OCI-LY1 (cell line): ENCODE measurements at regions not wholly inside any gene's neighbourhood (a gene's known extent, or its start where the extent isn't known, plus 50 kb on each side); places are given as distances from the start of the nearest gene placed in this dataset.

Experiments
- H2AFZ ChIP-seq: fragments of 200-600 bp; sonication (generic), shearing (Covaris generic); 2 replicates; pipeline ENCODE4 v1.6.0; 2014; ENCODE audit warnings: antibody characterized with exemption, mild to moderate bottlenecking, low read length
- H3F3A ChIP-seq: fragments of 200-600 bp; sonication (generic), shearing (Covaris generic); 2 replicates; pipeline ENCODE4 v1.6.0; 2014; ENCODE audit warnings: mild to moderate bottlenecking, antibody characterized with exemption, low read length, moderate library complexity; ENCODE audit not compliant: insufficient read depth
- H3K27ac ChIP-seq: fragments of 200-600 bp; sonication (generic); 2 replicates; pipeline ENCODE4 v1.5.1; 2014; ENCODE audit warnings: low read length, mixed run types, mild to moderate bottlenecking, low read depth; ENCODE audit not compliant: poor library complexity, severe bottlenecking
- H3K27me3 ChIP-seq: fragments of 200-600 bp; sonication (generic); 2 replicates; pipeline ENCODE4 v1.6.0; 2014; ENCODE audit warnings: antibody characterized with exemption, mild to moderate bottlenecking, low read length, moderate library complexity; ENCODE audit not compliant: insufficient read depth
- H3K36me3 ChIP-seq: fragments of 200-600 bp; sonication (generic); 2 replicates; pipeline ENCODE4 v1.6.1; 2014; ENCODE audit warnings: mild to moderate bottlenecking, antibody characterized with exemption, low read length, moderate library complexity, mixed read lengths; ENCODE audit not compliant: insufficient read depth
- H3K4me1 ChIP-seq: fragments of 200-600 bp; sonication (generic); 2 replicates; pipeline ENCODE4 v1.5.1; 2014; ENCODE audit warnings: mild to moderate bottlenecking, low read length, moderate library complexity; ENCODE audit not compliant: insufficient read depth, severe bottlenecking
- H3K4me2 ChIP-seq: fragments of 200-600 bp; sonication (generic), shearing (Covaris generic); 2 replicates; pipeline ENCODE4 v1.6.1; 2014; ENCODE audit warnings: low read length
- H3K4me3 ChIP-seq: fragments of 200-600 bp; sonication (generic); 2 replicates; pipeline ENCODE4 v1.5.1; 2014; ENCODE audit warnings: low read length, low read depth, mild to moderate bottlenecking, mixed read lengths; ENCODE audit not compliant: poor library complexity, severe bottlenecking
- H3K79me2 ChIP-seq: fragments of 200-600 bp; shearing (Covaris generic); 2 replicates; pipeline ENCODE4 v1.6.1; 2016; ENCODE audit warnings: mixed run types, low read length, mixed read lengths; ENCODE audit not compliant: insufficient read depth
- H3K9ac ChIP-seq: fragments of 200-600 bp; sonication (generic), shearing (Covaris generic); 2 replicates; pipeline ENCODE4 v1.6.1; 2014; ENCODE audit warnings: mild to moderate bottlenecking, low read length, mixed read lengths
- H3K9me2 ChIP-seq: fragments of 200-600 bp; sonication (generic), shearing (Covaris generic); 2 replicates; pipeline ENCODE4 v1.6.1; 2014; ENCODE audit warnings: low read depth, mild to moderate bottlenecking, low read length, mixed read lengths
- H3K9me3 ChIP-seq: fragments of 200-600 bp; shearing (Covaris generic); 2 replicates; pipeline ENCODE4 v1.6.1; 2014; ENCODE audit warnings: low read length, mixed read lengths
- H4K20me1 ChIP-seq: fragments of 200-600 bp; sonication (generic), shearing (Covaris generic); 2 replicates; pipeline ENCODE4 v1.6.0; 2016; ENCODE audit warnings: mild to moderate bottlenecking, low read length; ENCODE audit not compliant: insufficient read depth
- EZH2 ChIP-seq: fragments of 200-600 bp; sonication (generic), shearing (Covaris generic); IDR thresholded peaks from 2 replicates; pipeline ENCODE4 v1.8.0; 2017; ENCODE audit warnings: borderline replicate concordance, mixed run types, mild to moderate bottlenecking, antibody characterized with exemption, low read length, moderate library complexity, mixed read lengths
- TF ChIP-seq, protein P1 (sequence below): fragments of 200-600 bp; sonication (generic), shearing (Covaris generic); IDR thresholded peaks from 2 replicates; pipeline ENCODE4 v1.5.1; 2017; ENCODE audit warnings: mild to moderate bottlenecking, antibody characterized with exemption, low read length, moderate library complexity, mixed read lengths

DNA sequence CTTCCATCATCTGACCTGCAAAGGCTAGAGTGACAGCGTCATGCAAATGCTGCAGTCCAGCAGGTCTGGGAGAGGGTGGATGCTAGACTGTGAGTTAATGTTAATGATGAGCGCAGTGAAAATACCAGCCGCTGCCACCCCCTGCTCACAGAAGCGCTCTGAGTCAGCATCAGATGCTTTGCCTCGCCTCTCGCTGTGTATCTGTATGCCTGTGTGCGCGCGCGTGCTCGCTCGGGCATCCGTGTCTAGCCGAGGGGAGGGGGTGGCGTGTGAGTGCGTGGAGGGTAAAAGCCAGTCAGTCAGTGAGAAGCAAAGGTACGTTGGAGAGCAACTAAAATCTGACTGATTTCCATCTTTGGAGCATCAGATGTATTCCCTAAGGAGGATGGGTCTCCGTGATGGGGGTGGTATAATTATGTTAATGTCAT is 858.7 kb downstream of the USP25 start:
- TF ChIP-seq, protein P1, sequence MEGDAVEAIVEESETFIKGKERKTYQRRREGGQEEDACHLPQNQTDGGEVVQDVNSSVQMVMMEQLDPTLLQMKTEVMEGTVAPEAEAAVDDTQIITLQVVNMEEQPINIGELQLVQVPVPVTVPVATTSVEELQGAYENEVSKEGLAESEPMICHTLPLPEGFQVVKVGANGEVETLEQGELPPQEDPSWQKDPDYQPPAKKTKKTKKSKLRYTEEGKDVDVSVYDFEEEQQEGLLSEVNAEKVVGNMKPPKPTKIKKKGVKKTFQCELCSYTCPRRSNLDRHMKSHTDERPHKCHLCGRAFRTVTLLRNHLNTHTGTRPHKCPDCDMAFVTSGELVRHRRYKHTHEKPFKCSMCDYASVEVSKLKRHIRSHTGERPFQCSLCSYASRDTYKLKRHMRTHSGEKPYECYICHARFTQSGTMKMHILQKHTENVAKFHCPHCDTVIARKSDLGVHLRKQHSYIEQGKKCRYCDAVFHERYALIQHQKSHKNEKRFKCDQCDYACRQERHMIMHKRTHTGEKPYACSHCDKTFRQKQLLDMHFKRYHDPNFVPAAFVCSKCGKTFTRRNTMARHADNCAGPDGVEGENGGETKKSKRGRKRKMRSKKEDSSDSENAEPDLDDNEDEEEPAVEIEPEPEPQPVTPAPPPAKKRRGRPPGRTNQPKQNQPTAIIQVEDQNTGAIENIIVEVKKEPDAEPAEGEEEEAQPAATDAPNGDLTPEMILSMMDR, result no peak
- no peak for TF ChIP-seq EZH2
- H3K79me2 ChIP-seq, result no peaks in the 10 kb centered on the region
- H3K4me3 ChIP-seq, result no peak overlapping the region
- no peak overlapping the region for H2AFZ ChIP-seq
- H3K4me2 ChIP-seq, result no peak overlapping the region
- H3K9ac ChIP-seq, result no peak overlapping the region
- H3K9me3 ChIP-seq, result no peaks in the 10 kb centered on the region
- no peaks in the 10 kb centered on the region for H3F3A ChIP-seq
- no peaks in the 10 kb centered on the region for H3K36me3 ChIP-seq
- H3K4me1 ChIP-seq, result no peaks in the 10 kb centered on the region
- H3K27me3 ChIP-seq, result no peaks in the 10 kb centered on the region
- no peak overlapping the region for H3K27ac ChIP-seq
- H4K20me1 ChIP-seq, result no peaks in the 10 kb centered on the region
- H3K9me2 ChIP-seq, result no peaks in the 10 kb centered on the region

DNA sequence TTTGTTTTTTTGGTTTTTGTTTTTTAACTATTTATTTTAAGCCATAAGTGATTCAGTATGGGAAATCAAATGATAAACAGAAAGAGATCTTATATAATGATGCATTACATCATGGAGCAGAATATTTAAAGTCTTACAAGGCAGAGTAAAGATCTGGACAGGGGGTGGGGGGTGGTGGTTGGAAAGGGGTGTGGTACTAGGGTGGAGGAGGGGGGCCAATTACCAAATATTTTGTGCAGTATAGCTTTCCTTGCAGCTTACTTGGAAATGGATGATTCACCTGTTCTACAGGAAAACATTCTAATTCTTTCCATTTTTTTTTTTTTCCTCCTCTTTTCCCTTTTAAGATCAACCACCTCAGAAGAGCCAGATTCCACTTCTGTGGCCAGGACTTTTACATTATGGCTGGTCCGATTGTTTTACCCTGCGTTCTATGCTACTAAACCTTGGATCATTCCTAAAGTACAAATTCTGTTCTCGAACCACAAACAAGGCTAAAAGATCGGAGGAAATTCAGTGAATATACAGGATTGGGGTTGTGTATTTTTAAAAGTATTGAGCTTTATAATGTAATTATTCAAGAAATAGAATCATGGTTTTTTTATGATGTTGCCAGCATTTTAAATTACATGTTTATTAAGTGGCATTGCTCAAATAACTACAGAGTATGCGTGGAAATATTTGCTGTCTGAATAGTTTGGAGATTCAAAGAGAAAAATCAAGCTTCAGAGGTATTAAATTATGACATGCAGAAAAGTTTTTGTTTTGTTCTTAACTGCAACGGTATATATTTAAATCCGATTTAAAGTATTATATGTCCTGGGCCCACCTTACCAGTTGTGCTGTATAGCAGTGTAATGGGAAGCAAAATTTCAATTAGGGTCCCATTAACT is 859.5 kb downstream of the USP25 start:
- Histone ChIP-seq H3K79me2 (no peaks in the 10 kb centered on the region), H3K9me3 (no peaks in the 10 kb centered on the region), H3K4me3 (no peak overlapping the region), H2AFZ (no peak overlapping the region), H3K36me3 (no peaks in the 10 kb centered on the region), H3K4me1 (no peaks in the 10 kb centered on the region), H4K20me1 (no peaks in the 10 kb centered on the region), H3K27ac (no peak overlapping the region), H3K27me3 (no peaks in the 10 kb centered on the region), H3F3A (no peaks in the 10 kb centered on the region), H3K9me2 (no peaks in the 10 kb centered on the region), H3K4me2 (no peak overlapping the region), H3K9ac (no peak overlapping the region)
- TF ChIP-seq, protein P1, result no peak
- no peak for TF ChIP-seq EZH2

DNA sequence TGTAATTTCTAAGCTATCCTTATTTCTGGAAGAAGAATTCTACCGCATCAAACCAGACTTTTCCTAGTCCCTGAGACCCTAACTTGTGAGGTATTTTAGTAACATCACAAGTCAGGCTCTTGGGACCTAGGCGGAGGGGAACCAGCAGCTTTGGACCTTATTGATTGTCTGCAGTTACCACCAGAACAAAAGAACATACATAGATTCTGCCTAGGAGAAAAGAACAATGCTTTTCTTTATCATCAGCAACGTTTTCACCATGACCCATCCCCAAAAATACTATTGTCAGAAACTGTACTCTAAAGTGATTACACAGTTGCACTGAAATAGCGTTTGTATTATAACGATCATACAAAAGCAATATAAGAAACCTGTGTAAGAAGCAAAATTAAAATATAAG is 860.4 kb downstream of the USP25 start:
- H3K4me1 ChIP-seq, result no peaks in the 10 kb centered on the region
- H3K9me2 ChIP-seq, result no peaks in the 10 kb centered on the region
- no peaks in the 10 kb centered on the region for H3K79me2 ChIP-seq
- H3K9me3 ChIP-seq, result no peaks in the 10 kb centered on the region
- TF ChIP-seq EZH2, result no peak
- TF ChIP-seq, protein P1, result no peak
- no peaks in the 10 kb centered on the region for H3F3A ChIP-seq
- no peak overlapping the region for H3K4me2 ChIP-seq
- H4K20me1 ChIP-seq, result no peaks in the 10 kb centered on the region
- H3K4me3 ChIP-seq, result no peak overlapping the region
- no peaks in the 10 kb centered on the region for H3K27me3 ChIP-seq
- no peak overlapping the region for H2AFZ ChIP-seq
- no peak overlapping the region for H3K9ac ChIP-seq
- H3K27ac ChIP-seq, result no peak overlapping the region
- no peaks in the 10 kb centered on the region for H3K36me3 ChIP-seq
